ENCODE measurements at regions not wholly inside any gene's neighbourhood (a gene's known extent, or its start where the extent isn't known, plus 50 kb on each side); places are given as distances from the start of the nearest gene placed in this dataset.

GRCh38 chr2:43099797-43100196, 126.6 kb downstream of the ZFP36L2 start:
- no peak for TF ChIP-seq CTCF (conservative IDR thresholded peaks at IDR 0.05; ENCODE audit: low read length)
- no peak for TF ChIP-seq EZH2phosphoT487 (IDR thresholded peaks at IDR 0.05; ENCODE audit: borderline replicate concordance, low read depth, low read length)

Measured in OCI-LY7 (cell line).